ENCODE measurements at regions not wholly inside any gene's neighbourhood (a gene's known extent, or its start where the extent isn't known, plus 50 kb on each side); places are given as distances from the start of the nearest gene placed in this dataset.

GRCh38 chr2:37809525-37809924 lies 115.6 kb upstream of the RMDN2 start:
- no peak for DNase-seq (ENCODE audit: low spot score)
- no peak for TF ChIP-seq CTCF (IDR thresholded peaks at IDR 0.05; ENCODE audit: extremely low read depth, missing control alignments)

- DNase-seq (ENCODE audit: low spot score) = no peak
- no peak for TF ChIP-seq CTCF (IDR thresholded peaks at IDR 0.05; ENCODE audit: extremely low read depth, missing control alignments)
These were observed 115.0 kb upstream of the RMDN2 start for GRCh38 chr2:37809931-37810570.

- no peak for DNase-seq (ENCODE audit: low spot score)
These were observed 112.7 kb upstream of the RMDN2 start for GRCh38 chr2:37812414-37812813.

GRCh38 chr2:37812941-37813730 lies 112.0 kb upstream of the RMDN2 start:
- no peak for TF ChIP-seq CTCF (IDR thresholded peaks at IDR 0.05; ENCODE audit: extremely low read depth, missing control alignments)
- DNase-seq (ENCODE audit: low spot score) = no peak

More at GRCh38 chr2:37812414-37812813, 112.7 kb upstream of the RMDN2 start:
- no peak for TF ChIP-seq CTCF (IDR thresholded peaks at IDR 0.05; ENCODE audit: extremely low read depth, missing control alignments)

GRCh38 chr2:37816036-37816435 lies 109.1 kb upstream of the RMDN2 start:
- no peak for TF ChIP-seq CTCF (IDR thresholded peaks at IDR 0.05; ENCODE audit: extremely low read depth, missing control alignments)
- DNase-seq (ENCODE audit: low spot score) = no peak

- no peak for TF ChIP-seq CTCF (IDR thresholded peaks at IDR 0.05; ENCODE audit: extremely low read depth, missing control alignments)
- no peak for DNase-seq (ENCODE audit: low spot score)
These were observed 108.4 kb upstream of the RMDN2 start for GRCh38 chr2:37816686-37817085.

- no peak for TF ChIP-seq CTCF (IDR thresholded peaks at IDR 0.05; ENCODE audit: extremely low read depth, missing control alignments)
- DNase-seq (ENCODE audit: low spot score) = no peak
These were observed 105.9 kb upstream of the RMDN2 start for GRCh38 chr2:37819186-37819585.
